ENCODE measurements at regions not wholly inside any gene's neighbourhood (a gene's known extent, or its start where the extent isn't known, plus 50 kb on each side); places are given as distances from the start of the nearest gene placed in this dataset.

DNA sequence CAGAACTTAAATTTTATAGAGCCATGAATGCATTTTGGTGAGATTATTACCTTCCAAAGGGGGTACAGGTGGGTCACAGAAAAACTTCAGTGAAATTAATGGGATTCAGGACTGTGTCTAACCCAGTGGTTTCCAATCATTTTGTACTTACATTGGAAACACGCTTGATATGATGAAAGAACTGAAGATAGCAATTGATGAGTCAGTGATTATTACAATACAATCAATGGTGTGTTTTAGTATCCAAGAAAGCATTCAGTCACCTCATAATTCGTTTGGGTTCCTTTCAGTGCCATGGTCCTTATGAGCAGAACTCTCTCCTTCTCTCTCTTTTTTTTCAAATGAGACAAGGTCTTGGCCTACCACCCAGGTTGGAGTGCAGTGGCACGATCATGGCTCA is 66.5 kb upstream of the IGFBP5 start (continued):
- TF ChIP-seq, protein P1, sequence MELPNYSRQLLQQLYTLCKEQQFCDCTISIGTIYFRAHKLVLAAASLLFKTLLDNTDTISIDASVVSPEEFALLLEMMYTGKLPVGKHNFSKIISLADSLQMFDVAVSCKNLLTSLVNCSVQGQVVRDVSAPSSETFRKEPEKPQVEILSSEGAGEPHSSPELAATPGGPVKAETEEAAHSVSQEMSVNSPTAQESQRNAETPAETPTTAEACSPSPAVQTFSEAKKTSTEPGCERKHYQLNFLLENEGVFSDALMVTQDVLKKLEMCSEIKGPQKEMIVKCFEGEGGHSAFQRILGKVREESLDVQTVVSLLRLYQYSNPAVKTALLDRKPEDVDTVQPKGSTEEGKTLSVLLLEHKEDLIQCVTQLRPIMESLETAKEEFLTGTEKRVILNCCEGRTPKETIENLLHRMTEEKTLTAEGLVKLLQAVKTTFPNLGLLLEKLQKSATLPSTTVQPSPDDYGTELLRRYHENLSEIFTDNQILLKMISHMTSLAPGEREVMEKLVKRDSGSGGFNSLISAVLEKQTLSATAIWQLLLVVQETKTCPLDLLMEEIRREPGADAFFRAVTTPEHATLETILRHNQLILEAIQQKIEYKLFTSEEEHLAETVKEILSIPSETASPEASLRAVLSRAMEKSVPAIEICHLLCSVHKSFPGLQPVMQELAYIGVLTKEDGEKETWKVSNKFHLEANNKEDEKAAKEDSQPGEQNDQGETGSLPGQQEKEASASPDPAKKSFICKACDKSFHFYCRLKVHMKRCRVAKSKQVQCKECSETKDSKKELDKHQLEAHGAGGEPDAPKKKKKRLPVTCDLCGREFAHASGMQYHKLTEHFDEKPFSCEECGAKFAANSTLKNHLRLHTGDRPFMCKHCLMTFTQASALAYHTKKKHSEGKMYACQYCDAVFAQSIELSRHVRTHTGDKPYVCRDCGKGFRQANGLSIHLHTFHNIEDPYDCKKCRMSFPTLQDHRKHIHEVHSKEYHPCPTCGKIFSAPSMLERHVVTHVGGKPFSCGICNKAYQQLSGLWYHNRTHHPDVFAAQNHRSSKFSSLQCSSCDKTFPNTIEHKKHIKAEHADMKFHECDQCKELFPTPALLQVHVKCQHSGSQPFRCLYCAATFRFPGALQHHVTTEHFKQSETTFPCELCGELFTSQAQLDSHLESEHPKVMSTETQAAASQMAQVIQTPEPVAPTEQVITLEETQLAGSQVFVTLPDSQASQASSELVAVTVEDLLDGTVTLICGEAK (IDR thresholded peaks at IDR 0.05), result no peak
- TF ChIP-seq, protein P1 (CRISPR knock-in tag; IDR thresholded peaks at IDR 0.05), result no peak
- no peak for TF ChIP-seq ZNF550 (CRISPR knock-in tag; IDR thresholded peaks at IDR 0.05; ENCODE audit: borderline replicate concordance)
- TF ChIP-seq ZNF224 (CRISPR knock-in tag; IDR thresholded peaks at IDR 0.05), result no peak
- TF ChIP-seq MAFF (IDR thresholded peaks at IDR 0.05; ENCODE audit: low read depth, low read length), result peak; percentile 75
- TF ChIP-seq, protein P2, sequence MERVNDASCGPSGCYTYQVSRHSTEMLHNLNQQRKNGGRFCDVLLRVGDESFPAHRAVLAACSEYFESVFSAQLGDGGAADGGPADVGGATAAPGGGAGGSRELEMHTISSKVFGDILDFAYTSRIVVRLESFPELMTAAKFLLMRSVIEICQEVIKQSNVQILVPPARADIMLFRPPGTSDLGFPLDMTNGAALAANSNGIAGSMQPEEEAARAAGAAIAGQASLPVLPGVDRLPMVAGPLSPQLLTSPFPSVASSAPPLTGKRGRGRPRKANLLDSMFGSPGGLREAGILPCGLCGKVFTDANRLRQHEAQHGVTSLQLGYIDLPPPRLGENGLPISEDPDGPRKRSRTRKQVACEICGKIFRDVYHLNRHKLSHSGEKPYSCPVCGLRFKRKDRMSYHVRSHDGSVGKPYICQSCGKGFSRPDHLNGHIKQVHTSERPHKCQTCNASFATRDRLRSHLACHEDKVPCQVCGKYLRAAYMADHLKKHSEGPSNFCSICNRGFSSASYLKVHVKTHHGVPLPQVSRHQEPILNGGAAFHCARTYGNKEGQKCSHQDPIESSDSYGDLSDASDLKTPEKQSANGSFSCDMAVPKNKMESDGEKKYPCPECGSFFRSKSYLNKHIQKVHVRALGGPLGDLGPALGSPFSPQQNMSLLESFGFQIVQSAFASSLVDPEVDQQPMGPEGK (CRISPR knock-in tag; IDR thresholded peaks at IDR 0.05), result no peak
- peak; percentile 75 to 78 for TF ChIP-seq MAFK (conservative IDR thresholded peaks at IDR 0.05 in 1 of 2, IDR thresholded peaks at IDR 0.05 in 1 of 2; ENCODE audit: low read length in 2 of 2)
- TF ChIP-seq ZNF317 (CRISPR knock-in tag; IDR thresholded peaks at IDR 0.05), result no peak

Measured in HepG2 (cell line).